ENCODE measurements at regions not wholly inside any gene's neighbourhood (a gene's known extent, or its start where the extent isn't known, plus 50 kb on each side); places are given as distances from the start of the nearest gene placed in this dataset.

GRCh38 chr17:34874478-34874877 is 86.8 kb downstream of the CCT6B start:
- no peak for DNase-seq (ENCODE audit: low read depth in 1 of 2, low spot score in 2 of 2)
- Histone ChIP-seq H3K4me3 (no peak overlapping the region), H3K27ac (no peak overlapping the region), H3K27me3 (replicated peaks) (peaks cover 4% of the 10 kb centered on the region), H3K36me3 (no peaks in the 10 kb centered on the region), H3K9me3 (replicated peaks) (no peaks in the 10 kb centered on the region), H3K4me1 (replicated peaks) (no peaks in the 10 kb centered on the region)

DNA sequence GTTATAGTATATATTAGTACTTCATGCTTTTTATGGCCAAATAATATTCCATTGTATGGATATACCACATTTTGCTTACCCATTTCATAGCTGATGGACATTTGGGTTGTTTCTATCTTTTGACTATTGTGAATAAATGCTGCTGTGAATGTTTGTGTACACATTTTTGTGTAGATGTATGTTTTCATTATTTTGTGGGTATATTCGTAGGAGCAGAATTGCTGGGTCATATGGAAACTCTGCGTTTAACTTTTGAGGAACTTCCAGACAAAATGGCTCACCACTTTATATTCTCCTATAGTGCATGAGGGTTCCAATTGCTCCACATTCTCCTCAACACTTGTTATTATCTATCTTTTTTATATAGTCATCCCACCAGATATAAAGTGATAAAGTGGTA is 88.6 kb downstream of the CCT6B start:
- no peaks in the 10 kb centered on the region for H3K9me3 ChIP-seq (replicated peaks)
- peaks cover 4% of the 10 kb centered on the region for H3K27me3 ChIP-seq (replicated peaks)
- H3K4me1 ChIP-seq (replicated peaks) = no peaks in the 10 kb centered on the region
- no peaks in the 10 kb centered on the region for H3K36me3 ChIP-seq
- no peak overlapping the region for H3K4me3 ChIP-seq
- H3K27ac ChIP-seq = no peak overlapping the region
- no peak for DNase-seq (ENCODE audit: low read depth in 1 of 2, low spot score in 2 of 2)

DNA sequence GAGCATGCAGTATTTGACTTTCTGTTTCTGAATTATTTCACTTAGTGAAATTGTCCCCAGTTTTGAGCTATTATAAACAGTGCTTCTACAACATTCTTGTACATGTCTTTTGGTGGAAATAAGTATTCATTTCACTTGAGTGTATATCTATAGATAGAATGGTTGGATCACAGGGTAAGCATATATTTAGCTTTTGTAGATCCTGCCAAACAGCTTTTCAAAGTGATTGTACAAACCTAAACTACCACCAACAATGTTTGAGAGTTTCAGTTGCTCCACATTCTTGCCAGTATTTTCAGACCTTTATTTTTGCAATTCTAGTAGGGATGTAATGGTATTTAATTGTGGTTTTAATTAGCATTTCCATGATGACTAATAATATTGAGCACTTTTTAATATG is 91.6 kb downstream of the CCT6B start:
- Histone ChIP-seq H3K27ac (no peak overlapping the region), H3K4me3 (no peak overlapping the region), H3K27me3 (replicated peaks) (peaks cover 7% of the 10 kb centered on the region), H3K36me3 (no peaks in the 10 kb centered on the region), H3K4me1 (replicated peaks) (no peaks in the 10 kb centered on the region), H3K9me3 (replicated peaks) (no peaks in the 10 kb centered on the region)
- DNase-seq (ENCODE audit: low read depth in 1 of 2, low spot score in 2 of 2) = no peak

DNA sequence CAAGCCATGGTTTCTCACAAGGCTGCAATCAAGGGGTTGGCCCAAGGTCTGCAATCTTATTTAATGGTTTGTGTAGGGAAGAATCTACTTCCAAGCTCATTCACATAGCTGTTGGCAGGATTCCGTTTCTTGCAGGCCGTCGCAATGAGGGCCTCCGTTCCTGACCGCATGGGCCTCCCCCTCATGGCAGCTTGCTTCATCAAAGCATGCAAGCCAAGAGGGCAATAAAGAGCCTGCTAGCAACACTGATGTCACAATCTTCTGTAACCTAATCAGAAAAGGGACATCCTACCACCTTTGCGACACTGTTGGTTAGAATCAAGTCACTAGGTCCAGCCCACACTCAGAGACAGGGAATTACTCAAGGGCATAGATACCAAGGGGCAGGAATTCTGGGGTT is 95.5 kb downstream of the CCT6B start:
- Histone ChIP-seq H3K27me3 (replicated peaks) (peaks cover 3% of the 10 kb centered on the region; the same call in 1 of the 2 replicates), H3K4me1 (replicated peaks) (no peaks in the 10 kb centered on the region), H3K27ac (no peak overlapping the region), H3K4me3 (no peak overlapping the region), H3K9me3 (replicated peaks) (no peaks in the 10 kb centered on the region), H3K36me3 (no peaks in the 10 kb centered on the region)
- no peak for DNase-seq (ENCODE audit: low read depth in 1 of 2, low spot score in 2 of 2)

DNA sequence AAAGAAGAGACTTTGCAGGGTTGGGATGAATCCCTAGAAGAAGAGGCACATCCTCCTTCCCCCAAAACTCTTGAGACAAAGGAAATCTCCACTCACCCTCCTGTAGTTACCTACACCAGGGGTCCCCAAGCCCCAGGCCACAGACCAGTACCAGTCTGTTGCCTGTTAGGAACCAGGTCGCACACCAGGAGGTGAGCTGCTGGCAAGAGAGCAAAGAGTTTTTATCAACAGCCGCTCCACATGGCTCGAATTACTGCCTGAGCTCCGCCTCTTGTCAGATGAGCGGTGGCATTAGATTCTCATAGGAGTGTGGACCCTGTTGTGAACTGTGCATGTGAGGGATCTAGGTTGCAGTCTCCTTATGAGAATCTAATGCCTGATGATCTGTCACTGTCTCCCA is 98.9 kb downstream of the CCT6B start:
- H3K9me3 ChIP-seq (replicated peaks) = no peaks in the 10 kb centered on the region
- no peak overlapping the region for H3K27ac ChIP-seq
- H3K36me3 ChIP-seq = no peaks in the 10 kb centered on the region
- H3K4me1 ChIP-seq (replicated peaks) = no peaks in the 10 kb centered on the region
- 0 out of 2 replicates have a peak, but pooled peaks cover 3% of the 10 kb centered on the region for H3K27me3 ChIP-seq (replicated peaks)
- no peak for DNase-seq (ENCODE audit: low read depth in 1 of 2, low spot score in 2 of 2)
- no peak overlapping the region for H3K4me3 ChIP-seq

DNA sequence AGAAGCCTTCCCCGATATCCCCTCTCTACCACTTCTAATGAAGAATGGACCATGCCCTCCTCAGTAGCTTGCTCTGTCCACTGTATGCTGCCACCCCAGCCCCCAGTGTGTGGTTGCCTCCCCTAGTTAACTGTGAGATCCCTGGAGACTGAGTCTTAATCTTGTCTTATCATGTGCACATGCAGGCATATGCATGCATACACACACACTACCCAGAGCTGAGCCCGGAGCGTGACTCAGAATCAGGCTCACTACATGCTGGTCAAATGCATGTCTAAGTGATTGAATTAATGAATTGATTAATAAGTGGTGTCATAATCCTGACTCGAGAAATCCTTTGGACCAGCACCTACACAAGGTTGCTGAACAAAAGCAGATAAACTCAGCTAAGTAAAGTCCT is 99.4 kb downstream of the CCT6B start:
- DNase-seq (ENCODE audit: low read depth in 1 of 2, low spot score in 2 of 2) = no peak
- no peak overlapping the region for H3K4me3 ChIP-seq
- H3K27me3 ChIP-seq (replicated peaks) = 0 out of 2 replicates have a peak, but pooled peaks cover 3% of the 10 kb centered on the region
- no peak overlapping the region for H3K27ac ChIP-seq
- H3K36me3 ChIP-seq = no peaks in the 10 kb centered on the region
- no peaks in the 10 kb centered on the region for H3K9me3 ChIP-seq (replicated peaks)
- no peaks in the 10 kb centered on the region for H3K4me1 ChIP-seq (replicated peaks)

DNA sequence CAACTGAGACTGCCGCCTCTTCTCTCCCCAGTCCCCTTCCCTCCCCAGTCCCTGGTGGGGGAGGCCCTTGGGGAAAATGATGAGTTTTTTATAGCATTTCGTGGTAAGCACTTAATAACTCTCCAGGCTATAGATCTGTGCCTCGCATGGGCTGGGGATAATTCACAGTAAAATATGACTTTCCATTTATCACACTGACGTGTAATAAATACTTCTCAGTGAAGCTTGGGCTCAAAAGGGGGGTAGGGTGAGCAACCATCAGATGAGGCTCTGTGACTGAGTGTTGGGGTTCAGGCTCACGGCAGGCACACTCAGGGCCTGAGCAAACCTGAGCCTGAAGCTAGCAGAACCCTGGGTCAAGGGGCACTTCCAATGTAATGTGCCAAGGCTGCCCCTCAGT is 101.6 kb downstream of the CCT6B start:
- H3K9me3 ChIP-seq (replicated peaks) = no peaks in the 10 kb centered on the region
- no peaks in the 10 kb centered on the region for H3K27me3 ChIP-seq (replicated peaks)
- no peaks in the 10 kb centered on the region for H3K4me1 ChIP-seq (replicated peaks)
- H3K27ac ChIP-seq = no peak overlapping the region
- DNase-seq (ENCODE audit: low read depth in 1 of 2, low spot score in 2 of 2) = no peak
- H3K4me3 ChIP-seq = no peak overlapping the region
- H3K36me3 ChIP-seq = no peaks in the 10 kb centered on the region

DNA sequence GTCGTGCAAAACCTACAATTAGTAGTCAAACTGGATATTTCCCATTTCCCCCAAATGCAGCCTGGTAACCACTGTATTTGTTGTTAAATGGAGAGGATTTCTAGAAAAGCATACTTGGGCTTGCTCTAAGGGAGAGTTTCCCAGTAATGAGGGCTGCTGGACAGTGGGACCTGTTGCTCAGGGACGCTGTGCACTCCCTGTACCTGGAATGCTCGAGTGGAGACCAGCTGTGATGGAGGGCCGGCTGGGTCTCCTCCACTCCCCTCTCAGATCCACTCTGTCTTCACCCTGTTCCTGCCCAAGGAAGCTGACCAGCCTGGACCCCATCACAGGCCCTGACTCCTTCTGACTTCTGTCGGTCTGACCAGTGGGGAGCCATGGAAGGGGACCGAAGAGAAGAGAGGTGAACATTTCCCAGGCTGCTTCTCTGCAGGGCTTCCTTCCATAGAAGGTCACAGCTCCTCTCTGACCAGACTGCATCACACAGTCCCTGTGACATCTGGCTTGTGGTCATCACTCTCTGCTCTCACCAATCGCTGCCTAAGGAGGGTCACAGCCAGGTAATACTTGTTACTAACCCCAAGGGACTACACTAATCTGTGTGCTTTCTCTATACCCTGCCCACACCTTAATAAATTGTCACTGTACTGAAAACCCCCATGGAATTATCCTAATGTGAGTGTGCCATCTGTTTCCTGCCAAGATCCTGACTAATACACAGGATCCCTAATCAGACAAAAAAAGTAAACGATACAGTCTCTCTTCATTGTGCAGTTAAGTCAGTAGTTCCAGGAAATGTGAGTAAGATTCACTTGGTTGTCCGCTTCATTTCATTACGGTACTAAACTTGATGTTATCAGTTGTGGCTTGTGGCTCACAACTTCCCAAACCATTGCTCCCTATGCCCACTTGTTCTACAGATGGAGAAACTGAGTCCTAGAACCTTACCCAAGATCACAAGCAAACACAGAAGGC is 102.4 kb downstream of the CCT6B start:
- Histone ChIP-seq H3K4me1 (replicated peaks) (no peaks in the 10 kb centered on the region), H3K4me3 (no peak overlapping the region), H3K27me3 (replicated peaks) (no peaks in the 10 kb centered on the region), H3K27ac (no peak overlapping the region), H3K36me3 (no peaks in the 10 kb centered on the region), H3K9me3 (replicated peaks) (no peaks in the 10 kb centered on the region)
- DNase-seq (ENCODE audit: low read depth in 1 of 2, low spot score in 2 of 2) = no peak

DNA sequence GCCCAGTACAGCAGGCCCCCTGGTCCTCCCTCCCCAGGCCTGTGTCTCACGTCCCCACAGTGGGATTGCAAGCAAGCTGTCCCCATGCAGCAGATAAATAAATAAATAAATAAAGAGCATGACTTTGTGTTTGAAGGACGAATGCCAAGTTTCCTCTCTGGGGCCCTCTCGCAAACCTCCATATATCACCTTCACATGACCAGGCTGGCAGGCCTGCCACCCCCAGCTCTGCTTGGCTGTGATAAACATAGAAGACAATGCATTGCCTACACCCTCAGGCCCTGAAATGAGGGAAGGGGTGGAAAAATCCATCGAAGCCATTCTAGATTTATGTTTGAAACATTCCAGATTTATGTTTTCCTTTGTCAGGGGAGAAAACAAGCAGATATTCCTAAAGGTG is 107.3 kb downstream of the CCT6B start:
- Histone ChIP-seq H3K27me3 (replicated peaks) (no peaks in the 10 kb centered on the region), H3K9me3 (replicated peaks) (no peaks in the 10 kb centered on the region), H3K27ac (no peak overlapping the region), H3K36me3 (no peaks in the 10 kb centered on the region), H3K4me3 (no peak overlapping the region), H3K4me1 (replicated peaks) (no peaks in the 10 kb centered on the region)
- no peak for DNase-seq (ENCODE audit: low read depth in 1 of 2, low spot score in 2 of 2)

GRCh38 chr17:34852614-34853013 is 108.6 kb downstream of the CCT6B start:
- Histone ChIP-seq H3K36me3 (no peaks in the 10 kb centered on the region), H3K4me1 (replicated peaks) (no peaks in the 10 kb centered on the region), H3K9me3 (replicated peaks) (no peaks in the 10 kb centered on the region), H3K4me3 (no peak overlapping the region), H3K27ac (no peak overlapping the region), H3K27me3 (replicated peaks) (0 out of 2 replicates have a peak, but pooled peaks cover 2% of the 10 kb centered on the region)
- no peak for DNase-seq (ENCODE audit: low read depth in 1 of 2, low spot score in 2 of 2)

- Histone ChIP-seq H3K36me3 (no peaks in the 10 kb centered on the region), H3K27ac (no peak overlapping the region), H3K4me3 (no peak overlapping the region), H3K9me3 (replicated peaks) (no peaks in the 10 kb centered on the region), H3K27me3 (replicated peaks) (0 out of 2 replicates have a peak, but pooled peaks cover 2% of the 10 kb centered on the region), H3K4me1 (replicated peaks) (no peaks in the 10 kb centered on the region)
- DNase-seq (ENCODE audit: low read depth in 1 of 2, low spot score in 2 of 2) = no peak
These were observed 109.2 kb downstream of the CCT6B start for GRCh38 chr17:34851961-34852540.

DNA sequence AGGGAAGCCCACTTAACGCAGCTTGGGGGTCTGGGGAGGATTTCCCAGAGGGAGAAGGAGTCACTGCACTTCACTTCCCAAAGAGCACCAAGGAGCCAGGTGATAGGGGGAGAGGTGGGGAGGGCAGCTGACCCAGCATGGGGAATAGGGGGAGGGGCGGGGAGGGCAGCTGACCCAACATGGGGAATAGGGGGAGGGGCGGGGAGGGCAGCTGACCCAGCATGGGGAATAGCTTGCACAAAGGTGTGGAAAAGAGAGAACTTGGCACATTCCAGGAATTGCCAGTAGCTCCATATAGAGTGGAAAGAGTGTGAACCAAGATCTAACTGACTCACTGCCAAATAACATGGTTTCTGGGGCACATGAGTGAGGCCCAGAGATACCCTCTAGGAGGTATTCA is 110.3 kb downstream of the CCT6B start:
- Histone ChIP-seq H3K27me3 (replicated peaks) (0 out of 2 replicates have a peak, but pooled peaks cover 2% of the 10 kb centered on the region), H3K4me3 (no peak overlapping the region), H3K36me3 (no peaks in the 10 kb centered on the region), H3K27ac (no peak overlapping the region), H3K4me1 (replicated peaks) (no peaks in the 10 kb centered on the region), H3K9me3 (replicated peaks) (no peaks in the 10 kb centered on the region)
- DNase-seq (ENCODE audit: low read depth in 1 of 2, low spot score in 2 of 2) = no peak

- Histone ChIP-seq H3K27ac (no peak overlapping the region), H3K4me3 (no peak overlapping the region), H3K9me3 (replicated peaks) (no peaks in the 10 kb centered on the region), H3K27me3 (replicated peaks) (0 out of 2 replicates have a peak, but pooled peaks cover 2% of the 10 kb centered on the region), H3K4me1 (replicated peaks) (no peaks in the 10 kb centered on the region), H3K36me3 (no peaks in the 10 kb centered on the region)
- DNase-seq (ENCODE audit: low read depth in 1 of 2, low spot score in 2 of 2) = no peak
These were observed 111.2 kb downstream of the CCT6B start for GRCh38 chr17:34850023-34850422.

- Histone ChIP-seq H3K36me3 (no peaks in the 10 kb centered on the region), H3K4me1 (replicated peaks) (no peaks in the 10 kb centered on the region), H3K9me3 (replicated peaks) (no peaks in the 10 kb centered on the region), H3K27me3 (replicated peaks) (0 out of 2 replicates have a peak, but pooled peaks cover 2% of the 10 kb centered on the region), H3K4me3 (no peak overlapping the region), H3K27ac (no peak overlapping the region)
- no peak for DNase-seq (ENCODE audit: low read depth in 1 of 2, low spot score in 2 of 2)
These were observed 113.3 kb downstream of the CCT6B start for GRCh38 chr17:34847938-34848337.

All from SJSA1 (cell line).